ENCODE measurements at regions not wholly inside any gene's neighbourhood (a gene's known extent, or its start where the extent isn't known, plus 50 kb on each side); places are given as distances from the start of the nearest gene placed in this dataset.
"Not testable (repeated sequence)": the region's sequence is repeated elsewhere in the genome, so short reads cannot be mapped to it uniquely, and the experiment has no call there.

DNA sequence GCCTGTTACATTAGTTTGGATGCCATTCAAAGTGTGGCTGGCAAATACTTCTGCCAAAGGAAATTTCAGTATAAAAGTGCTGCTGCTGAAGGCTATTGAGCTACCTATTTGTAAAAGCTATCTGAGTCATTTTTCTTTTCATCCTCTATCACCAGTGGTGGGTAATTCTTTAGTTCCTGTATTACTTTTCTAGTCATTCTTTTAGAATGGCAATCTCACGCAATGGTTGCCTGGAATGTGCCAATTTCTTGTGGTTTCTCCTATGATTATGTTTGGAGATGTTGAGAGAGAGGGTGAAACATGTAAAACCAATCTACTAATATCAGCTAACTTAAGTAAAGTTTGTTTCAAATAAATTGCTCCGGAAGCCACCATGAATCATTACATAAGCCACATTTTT lies 685.0 kb downstream of the RAPGEF2 start:
- no peak overlapping the region for H3K4me3 ChIP-seq (ENCODE audit: control insufficient read depth in 2 of 3, extremely low read depth in 1 of 3, insufficient read depth in 2 of 3, low read depth in 1 of 3, low read length in 3 of 3)
- FAIRE-seq = no peak
- H3K27ac ChIP-seq (ENCODE audit: control insufficient read depth, insufficient read depth, low read length) = no peak overlapping the region
- no peak for DNase-seq (ENCODE audit: low read depth, low spot score)
- dilution Hi-C loops (cut with MboI; ENCODE audit: extremely low pct_ligation_motif_present, low sequenced_read_pairs) = no loop called here
- TF ChIP-seq EZH2 (IDR thresholded peaks at IDR 0.05; ENCODE audit: low read length) = no peak
- TF ChIP-seq, protein P1, sequence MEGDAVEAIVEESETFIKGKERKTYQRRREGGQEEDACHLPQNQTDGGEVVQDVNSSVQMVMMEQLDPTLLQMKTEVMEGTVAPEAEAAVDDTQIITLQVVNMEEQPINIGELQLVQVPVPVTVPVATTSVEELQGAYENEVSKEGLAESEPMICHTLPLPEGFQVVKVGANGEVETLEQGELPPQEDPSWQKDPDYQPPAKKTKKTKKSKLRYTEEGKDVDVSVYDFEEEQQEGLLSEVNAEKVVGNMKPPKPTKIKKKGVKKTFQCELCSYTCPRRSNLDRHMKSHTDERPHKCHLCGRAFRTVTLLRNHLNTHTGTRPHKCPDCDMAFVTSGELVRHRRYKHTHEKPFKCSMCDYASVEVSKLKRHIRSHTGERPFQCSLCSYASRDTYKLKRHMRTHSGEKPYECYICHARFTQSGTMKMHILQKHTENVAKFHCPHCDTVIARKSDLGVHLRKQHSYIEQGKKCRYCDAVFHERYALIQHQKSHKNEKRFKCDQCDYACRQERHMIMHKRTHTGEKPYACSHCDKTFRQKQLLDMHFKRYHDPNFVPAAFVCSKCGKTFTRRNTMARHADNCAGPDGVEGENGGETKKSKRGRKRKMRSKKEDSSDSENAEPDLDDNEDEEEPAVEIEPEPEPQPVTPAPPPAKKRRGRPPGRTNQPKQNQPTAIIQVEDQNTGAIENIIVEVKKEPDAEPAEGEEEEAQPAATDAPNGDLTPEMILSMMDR (optimal IDR thresholded peaks at IDR 0.05 in 1 of 3, IDR thresholded peaks at IDR 0.05 in 1 of 3, conservative IDR thresholded peaks at IDR 0.05 in 1 of 3; ENCODE audit: extremely low read depth in 1 of 3, insufficient read depth in 2 of 3, low read length in 3 of 3) = no peak
- no peaks in the 10 kb centered on the region for H3K9me1 ChIP-seq (ENCODE audit: control insufficient read depth, extremely low read depth, insufficient read depth, low read length)
- no peak overlapping the region for H3K4me2 ChIP-seq (ENCODE audit: control insufficient read depth, extremely low read depth, insufficient read depth, low read depth, low read length)
- H3K27me3 ChIP-seq (ENCODE audit: control insufficient read depth, extremely low read depth, insufficient read depth, low read length) = no peaks in the 10 kb centered on the region
- no peaks in the 10 kb centered on the region for H3K79me2 ChIP-seq (ENCODE audit: control insufficient read depth, insufficient read depth, low read length)
- H4K20me1 ChIP-seq (ENCODE audit: control insufficient read depth, extremely low read depth, insufficient read depth, low read length) = no peaks in the 10 kb centered on the region
- no peaks in the 10 kb centered on the region for H3K36me3 ChIP-seq (ENCODE audit: control insufficient read depth in 2 of 2, extremely low read depth in 1 of 2, insufficient read depth in 2 of 2, low read length in 2 of 2)
- H3K9ac ChIP-seq (ENCODE audit: control insufficient read depth, extremely low read depth, insufficient read depth, low read length) = no peak overlapping the region
- H2AFZ ChIP-seq (ENCODE audit: control insufficient read depth, low read length) = no peak overlapping the region
- no peaks in the 10 kb centered on the region for H3K4me1 ChIP-seq (ENCODE audit: control insufficient read depth, extremely low read depth, insufficient read depth, low read length)
- no peaks in the 10 kb centered on the region for H3K9me3 ChIP-seq (ENCODE audit: control insufficient read depth, low read depth, low read length)

- no peak overlapping the region for H2AFZ ChIP-seq (ENCODE audit: control insufficient read depth, low read length)
- no peaks in the 10 kb centered on the region for H4K20me1 ChIP-seq (ENCODE audit: control insufficient read depth, extremely low read depth, insufficient read depth, low read length)
- FAIRE-seq (no peak), DNase-seq (ENCODE audit: low read depth, low spot score) (no peak)
- H3K9me1 ChIP-seq (ENCODE audit: control insufficient read depth, extremely low read depth, insufficient read depth, low read length) = no peaks in the 10 kb centered on the region
- H3K27ac ChIP-seq (ENCODE audit: control insufficient read depth, insufficient read depth, low read length) = no peak overlapping the region
- no peaks in the 10 kb centered on the region for H3K79me2 ChIP-seq (ENCODE audit: control insufficient read depth, insufficient read depth, low read length)
- H3K36me3 ChIP-seq (ENCODE audit: control insufficient read depth in 2 of 2, extremely low read depth in 1 of 2, insufficient read depth in 2 of 2, low read length in 2 of 2) = no peaks in the 10 kb centered on the region
- H3K4me2 ChIP-seq (ENCODE audit: control insufficient read depth, extremely low read depth, insufficient read depth, low read depth, low read length) = no peak overlapping the region
- no peaks in the 10 kb centered on the region for H3K4me1 ChIP-seq (ENCODE audit: control insufficient read depth, extremely low read depth, insufficient read depth, low read length)
- no peaks in the 10 kb centered on the region for H3K9me3 ChIP-seq (ENCODE audit: control insufficient read depth, low read depth, low read length)
- no peaks in the 10 kb centered on the region for H3K27me3 ChIP-seq (ENCODE audit: control insufficient read depth, extremely low read depth, insufficient read depth, low read length)
- dilution Hi-C loops (cut with MboI; ENCODE audit: extremely low pct_ligation_motif_present, low sequenced_read_pairs) = no loop called here
- TF ChIP-seq, protein P1 (optimal IDR thresholded peaks at IDR 0.05 in 1 of 3, IDR thresholded peaks at IDR 0.05 in 1 of 3, conservative IDR thresholded peaks at IDR 0.05 in 1 of 3; ENCODE audit: extremely low read depth in 1 of 3, insufficient read depth in 2 of 3, low read length in 3 of 3) = no peak
- no peak overlapping the region for H3K9ac ChIP-seq (ENCODE audit: control insufficient read depth, extremely low read depth, insufficient read depth, low read length)
- no peak overlapping the region for H3K4me3 ChIP-seq (ENCODE audit: control insufficient read depth in 2 of 3, extremely low read depth in 1 of 3, insufficient read depth in 2 of 3, low read depth in 1 of 3, low read length in 3 of 3)
These were observed 688.5 kb downstream of the RAPGEF2 start for GRCh38 chr4:159791334-159791733.

- H3K9me1 ChIP-seq (ENCODE audit: control insufficient read depth, extremely low read depth, insufficient read depth, low read length); H3K4me2 ChIP-seq (ENCODE audit: control insufficient read depth, extremely low read depth, insufficient read depth, low read depth, low read length); H3K9ac ChIP-seq (ENCODE audit: control insufficient read depth, extremely low read depth, insufficient read depth, low read length); FAIRE-seq; H3K4me3 ChIP-seq (ENCODE audit: control insufficient read depth in 2 of 3, extremely low read depth in 1 of 3, insufficient read depth in 2 of 3, low read depth in 1 of 3, low read length in 3 of 3); H3K27ac ChIP-seq (ENCODE audit: control insufficient read depth, insufficient read depth, low read length); H4K20me1 ChIP-seq (ENCODE audit: control insufficient read depth, extremely low read depth, insufficient read depth, low read length); H3K79me2 ChIP-seq (ENCODE audit: control insufficient read depth, insufficient read depth, low read length); dilution Hi-C loops (cut with MboI; ENCODE audit: extremely low pct_ligation_motif_present, low sequenced_read_pairs); H3K27me3 ChIP-seq (ENCODE audit: control insufficient read depth, extremely low read depth, insufficient read depth, low read length); DNase-seq (ENCODE audit: low read depth, low spot score); H3K9me3 ChIP-seq (ENCODE audit: control insufficient read depth, low read depth, low read length); H3K36me3 ChIP-seq (ENCODE audit: control insufficient read depth in 2 of 2, extremely low read depth in 1 of 2, insufficient read depth in 2 of 2, low read length in 2 of 2); H3K4me1 ChIP-seq (ENCODE audit: control insufficient read depth, extremely low read depth, insufficient read depth, low read length); H2AFZ ChIP-seq (ENCODE audit: control insufficient read depth, low read length): not testable (repeated sequence)
These were observed 701.7 kb downstream of the RAPGEF2 start for GRCh38 chr4:159804592-159804991.

Measured in keratinocyte (primary cell).